Spleen (tissue), 7 donors: ENCODE measurements at regions not wholly inside any gene's neighbourhood (a gene's known extent, or its start where the extent isn't known, plus 50 kb on each side); places are given as distances from the start of the nearest gene placed in this dataset.

ENCODE experiments used
- CTCF ChIP-seq, 11 experiments: fragments of 200-600 bp in 7 of 11; fragments of 450-650 bp in 4 of 11; sonication (generic) in 4 of 11; IDR thresholded peaks in 8 of 11; conservative IDR thresholded peaks in 3 of 11; 1 replicate in 7 of 11; 2 replicates in 4 of 11; pipeline versions ENCODE4 v1.4.0 to v1.8.0; 2016 to 2021; ENCODE audit warnings: antibody characterized with exemption in 11 of 11, inconsistent platforms in 4 of 11, mild to moderate bottlenecking in 1 of 11
- POLR2AphosphoS5 ChIP-seq, 3 donors: sonication (generic); formaldehyde crosslinking; IDR thresholded peaks; one replicate each; pipeline ENCODE4 v1.5.1; 2017; ENCODE audit warnings: antibody characterized with exemption in 3 of 3
- donor health status: DM: no; HTN: no; CAD: no; lungs with moderate emphysema.
- donor health status: DM: no; HTN: no; CAD: no.
- donor health status: DM: no; HTN: no; CAD: no.

DNA sequence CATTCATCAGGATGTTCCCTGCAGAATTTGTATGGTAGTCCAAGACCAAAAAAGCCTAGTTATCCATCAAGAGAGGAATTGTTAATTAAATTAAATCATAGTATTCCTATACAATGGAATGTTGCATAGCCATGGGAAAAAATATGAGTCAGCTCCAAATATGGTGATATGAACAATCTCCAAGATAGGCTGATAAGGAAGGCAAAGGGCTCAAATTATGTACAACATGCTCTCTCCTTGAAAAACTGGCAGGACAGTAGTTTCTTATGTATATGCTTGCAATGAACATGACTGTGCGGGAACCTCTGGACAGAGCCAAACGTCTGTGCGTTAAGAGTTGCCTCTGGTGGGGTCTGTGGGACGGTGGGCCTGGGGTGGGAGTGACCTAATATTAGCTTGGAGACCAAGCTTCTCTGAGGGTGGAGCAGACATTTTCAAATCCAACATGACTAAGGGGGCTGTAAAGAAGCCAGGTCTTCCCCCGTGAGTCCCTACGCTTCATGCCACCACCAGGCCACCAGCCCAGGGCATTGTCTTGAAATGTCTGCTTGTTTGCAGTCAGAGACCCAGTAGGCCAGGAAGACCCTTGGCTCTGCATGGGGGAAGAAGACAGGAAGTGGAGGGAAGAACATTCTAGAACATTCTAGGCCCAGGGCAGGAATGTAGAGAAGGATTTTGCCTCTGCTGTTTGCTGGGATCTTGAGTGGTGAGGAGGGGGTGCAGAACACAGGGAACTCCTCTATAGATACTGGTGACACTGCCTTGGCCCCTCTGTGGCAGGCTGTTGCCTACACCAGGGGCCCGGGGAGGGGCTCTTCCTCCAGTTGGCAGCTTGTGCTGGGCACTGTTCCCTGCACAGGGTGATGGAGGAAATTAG, 244.0 kb upstream of the HS6ST1 start:
- TF ChIP-seq POLR2AphosphoS5 (IDR thresholded peaks at IDR 0.05) (no peak), CTCF (IDR thresholded peaks at IDR 0.05 in 8 of 11, conservative IDR thresholded peaks at IDR 0.05 in 3 of 11) (no peak)
